ENCODE measurements at regions not wholly inside any gene's neighbourhood (a gene's known extent, or its start where the extent isn't known, plus 50 kb on each side); places are given as distances from the start of the nearest gene placed in this dataset.
"Not testable (repeated sequence)": the region's sequence is repeated elsewhere in the genome, so short reads cannot be mapped to it uniquely, and the experiment has no call there.

DNA sequence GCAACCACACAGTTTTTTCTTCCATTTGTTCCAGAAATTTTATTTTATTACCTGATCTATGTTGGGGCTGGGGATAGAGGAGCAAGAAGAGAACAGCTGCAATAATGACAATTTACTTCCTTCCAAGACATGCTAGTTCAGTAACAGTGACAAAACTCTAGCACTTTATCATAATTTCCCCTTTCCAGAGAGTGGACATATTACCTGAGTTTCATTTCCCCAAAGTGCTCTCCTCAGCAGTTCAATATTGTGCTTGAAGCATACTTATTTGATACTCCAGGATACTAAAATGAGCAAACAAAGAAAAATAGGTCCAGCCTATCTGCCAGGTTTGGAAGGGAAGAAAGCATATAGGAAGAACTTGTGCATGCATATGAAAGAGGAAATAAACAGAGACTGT, 157.7 kb downstream of the ID4 start:
- Mint-ChIP-seq H3K27me3 (peaks cover 13% of the 10 kb centered on the region), H3K27ac (no peak overlapping the region), H3K4me3 (no peak overlapping the region), H3K4me1 (no peaks in the 10 kb centered on the region), H3K9me3 (peaks cover 4% of the 10 kb centered on the region), H3K36me3 (ENCODE audit: low read depth) (no peaks in the 10 kb centered on the region)
- no peak for ATAC-seq (replicated peaks)

DNA sequence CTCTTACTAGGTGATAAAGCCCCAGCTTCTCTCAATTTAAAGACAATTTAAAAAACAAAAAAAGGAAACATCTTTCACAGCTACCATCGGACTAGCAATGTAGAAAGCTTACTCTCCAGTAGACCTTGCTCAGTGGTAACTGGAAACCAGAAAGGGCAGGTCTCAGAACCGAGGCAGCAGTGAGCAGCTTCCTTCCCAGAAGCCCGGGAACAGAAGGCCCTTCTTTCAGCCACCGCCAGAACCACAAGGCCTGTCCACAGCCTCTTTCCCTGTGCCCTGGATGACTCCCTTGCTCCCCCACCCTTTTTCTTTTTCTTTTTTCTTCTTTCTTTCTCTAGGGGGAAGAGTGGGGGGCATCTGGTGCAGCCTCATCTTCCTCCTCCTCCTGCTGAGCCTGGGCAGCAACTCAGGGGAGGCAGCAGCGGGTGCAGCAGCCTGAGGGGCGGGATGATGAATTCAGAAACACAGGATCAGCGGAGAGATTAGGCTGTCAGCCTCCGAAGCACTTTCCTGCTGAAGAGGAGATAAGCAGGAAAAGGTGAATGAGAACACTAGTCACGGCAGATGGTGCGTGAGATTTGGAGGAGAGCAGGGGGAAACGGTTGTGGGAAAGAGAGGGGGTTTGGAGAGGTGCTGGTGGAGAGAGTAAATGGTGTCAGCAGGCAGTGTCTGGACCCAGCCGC, 158.5 kb downstream of the ID4 start:
- no peak for ATAC-seq (replicated peaks)
- Mint-ChIP-seq H3K27ac (no peak overlapping the region), H3K36me3 (ENCODE audit: low read depth) (no peaks in the 10 kb centered on the region), H3K4me1 (no peaks in the 10 kb centered on the region), H3K4me3 (no peak overlapping the region), H3K27me3 (peaks cover 13% of the 10 kb centered on the region), H3K9me3 (peaks cover 6% of the 10 kb centered on the region)

DNA sequence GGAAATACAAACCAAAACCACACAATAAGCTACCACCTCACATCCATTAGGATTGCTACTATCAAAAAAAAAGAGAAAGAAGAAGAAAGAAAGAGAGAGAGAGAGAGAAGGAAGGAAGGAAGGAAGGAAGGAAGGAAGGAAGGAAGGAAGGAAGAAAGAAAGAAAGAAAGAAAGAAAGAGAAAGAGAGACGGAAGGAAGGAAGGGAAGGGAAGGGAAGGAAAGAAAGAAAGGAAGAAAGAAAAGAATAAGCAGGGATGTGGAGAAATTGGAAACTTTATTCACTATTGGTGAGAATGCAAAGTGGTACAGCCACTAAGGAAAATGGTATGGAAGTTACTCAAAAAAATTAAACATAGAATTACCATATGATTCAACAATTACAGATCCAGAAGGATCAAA, 159.9 kb downstream of the ID4 start:
- H3K4me3 Mint-ChIP-seq = no peak overlapping the region
- H3K27me3 Mint-ChIP-seq = peaks cover 11% of the 10 kb centered on the region
- no peak overlapping the region for H3K27ac Mint-ChIP-seq
- no peaks in the 10 kb centered on the region for H3K4me1 Mint-ChIP-seq
- no peak for ATAC-seq (replicated peaks)
- no peaks in the 10 kb centered on the region for H3K36me3 Mint-ChIP-seq (ENCODE audit: low read depth)
- H3K9me3 Mint-ChIP-seq = peaks cover 6% of the 10 kb centered on the region

DNA sequence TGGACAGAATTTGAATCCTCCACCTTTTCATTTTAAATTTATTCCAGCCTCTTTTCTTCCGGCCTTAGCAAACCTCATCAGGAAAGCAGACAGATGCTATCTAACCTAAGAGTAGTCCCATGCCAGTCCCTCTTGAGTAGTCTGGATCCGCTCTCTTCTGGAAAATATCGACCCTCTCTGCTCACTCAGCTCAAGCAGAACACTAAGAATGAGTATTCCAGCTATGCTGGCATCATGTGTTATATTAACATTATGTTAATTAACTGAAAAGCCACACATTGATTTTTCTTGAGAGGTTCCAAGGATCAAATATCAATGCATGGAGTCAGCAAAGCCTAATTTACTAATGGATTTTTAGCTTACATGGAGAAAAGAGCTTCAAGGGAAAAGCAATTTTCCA, 161.4 kb downstream of the ID4 start:
- Mint-ChIP-seq H3K4me1 (no peaks in the 10 kb centered on the region), H3K4me3 (no peak overlapping the region), H3K36me3 (ENCODE audit: low read depth) (no peaks in the 10 kb centered on the region), H3K27ac (no peak overlapping the region), H3K9me3 (peaks cover 6% of the 10 kb centered on the region), H3K27me3 (peaks cover 6% of the 10 kb centered on the region)
- no peak for ATAC-seq (replicated peaks)

DNA sequence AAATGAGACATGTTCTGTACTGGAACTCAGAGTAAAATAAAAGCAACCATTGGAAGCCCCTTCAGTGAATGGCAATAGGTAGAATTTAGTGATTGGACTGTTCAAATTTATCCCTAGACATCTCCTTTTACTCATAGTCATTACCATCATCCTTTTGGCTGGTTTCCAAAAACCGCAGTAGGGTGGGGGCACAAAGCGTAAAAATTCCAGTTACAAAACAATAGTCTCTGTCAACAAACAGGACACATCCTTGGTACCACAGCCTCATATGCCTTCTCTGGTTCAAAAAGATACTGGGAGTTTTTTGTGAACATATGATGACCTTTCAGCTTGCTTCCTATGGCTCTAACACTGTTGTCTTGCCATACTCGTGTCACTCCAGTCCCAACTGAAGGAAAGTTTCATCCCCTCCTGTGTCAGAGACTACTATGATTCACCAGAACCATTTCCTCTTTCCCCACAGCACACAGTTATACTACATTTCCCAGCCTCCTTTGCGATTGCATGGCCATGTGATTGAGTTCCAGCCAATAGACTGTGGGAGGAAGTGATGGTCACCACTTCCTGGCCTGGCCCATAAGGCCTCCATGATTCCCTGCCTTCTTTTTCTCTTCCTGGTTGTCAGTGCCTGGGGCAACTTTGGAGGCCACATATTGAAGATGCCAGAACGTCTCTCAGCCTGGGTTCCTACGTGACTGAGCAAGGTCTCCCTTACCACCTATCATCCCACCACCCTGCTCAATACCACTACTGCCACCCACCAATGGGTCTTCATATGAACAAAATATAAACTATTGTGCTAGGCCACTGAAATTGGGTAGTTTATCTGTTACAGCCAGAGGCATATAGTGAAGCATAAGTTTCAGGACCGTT, 162.4 kb downstream of the ID4 start:
- no peak overlapping the region for H3K4me3 Mint-ChIP-seq

DNA sequence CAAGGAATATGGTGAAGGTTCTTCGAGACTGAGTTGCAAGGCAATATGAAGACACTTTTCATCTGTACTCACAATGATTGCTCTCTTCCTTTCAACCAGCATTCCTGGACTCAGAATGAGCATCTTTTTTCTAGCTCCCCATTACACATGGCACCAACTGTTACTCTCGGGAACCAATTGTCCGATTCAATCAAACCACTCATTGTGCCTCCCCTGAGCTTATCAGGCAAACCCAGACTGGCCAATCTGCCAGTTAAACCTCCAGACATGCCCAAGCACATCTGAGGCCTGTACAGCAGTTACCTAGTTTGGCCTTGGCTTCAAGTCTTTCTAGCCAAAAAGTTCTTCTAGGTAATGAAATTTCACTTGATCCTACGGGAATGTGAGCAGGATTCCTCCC, 164.1 kb downstream of the ID4 start:
- H3K27ac Mint-ChIP-seq = no peak overlapping the region
- no peaks in the 10 kb centered on the region for H3K36me3 Mint-ChIP-seq (ENCODE audit: low read depth)
- H3K4me1 Mint-ChIP-seq = no peaks in the 10 kb centered on the region
- peaks cover 7% of the 10 kb centered on the region for H3K27me3 Mint-ChIP-seq
- no peak overlapping the region for H3K4me3 Mint-ChIP-seq
- no peak for ATAC-seq (replicated peaks)
- H3K9me3 Mint-ChIP-seq = peaks cover 6% of the 10 kb centered on the region

More for the DNA sequence above, 162.4 kb downstream of the ID4 start:
- Mint-ChIP-seq H3K9me3 (peaks cover 6% of the 10 kb centered on the region), H3K27ac (no peak overlapping the region), H3K36me3 (ENCODE audit: low read depth) (no peaks in the 10 kb centered on the region), H3K27me3 (peaks cover 6% of the 10 kb centered on the region), H3K4me1 (no peaks in the 10 kb centered on the region)
- peak; percentile 98 for ATAC-seq (replicated peaks)

DNA sequence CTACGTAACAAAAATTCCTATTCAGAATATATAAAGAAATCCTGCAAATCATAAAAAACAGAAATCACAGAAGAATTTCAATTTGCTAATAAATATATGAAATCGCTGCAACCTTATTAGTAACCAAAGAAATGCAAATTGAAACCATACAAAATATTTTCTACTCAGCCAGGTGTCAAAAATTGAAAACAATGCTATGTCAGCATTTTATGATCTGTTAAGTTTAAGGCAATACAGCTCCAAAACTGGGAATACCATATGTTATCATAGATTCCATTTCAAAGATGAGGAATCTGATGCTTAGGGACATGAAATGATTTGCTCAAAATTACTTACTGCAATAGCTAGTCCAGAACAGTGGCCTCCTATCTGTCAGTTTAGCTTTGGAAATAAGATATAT, 168.9 kb downstream of the ID4 start:
- Mint-ChIP-seq H3K4me1 (no peaks in the 10 kb centered on the region), H3K36me3 (ENCODE audit: low read depth) (no peaks in the 10 kb centered on the region), H3K9me3 (no peaks in the 10 kb centered on the region), H3K27ac (no peak overlapping the region), H3K27me3 (peaks cover 19% of the 10 kb centered on the region), H3K4me3 (no peak overlapping the region)
- no peak for ATAC-seq (replicated peaks)

DNA sequence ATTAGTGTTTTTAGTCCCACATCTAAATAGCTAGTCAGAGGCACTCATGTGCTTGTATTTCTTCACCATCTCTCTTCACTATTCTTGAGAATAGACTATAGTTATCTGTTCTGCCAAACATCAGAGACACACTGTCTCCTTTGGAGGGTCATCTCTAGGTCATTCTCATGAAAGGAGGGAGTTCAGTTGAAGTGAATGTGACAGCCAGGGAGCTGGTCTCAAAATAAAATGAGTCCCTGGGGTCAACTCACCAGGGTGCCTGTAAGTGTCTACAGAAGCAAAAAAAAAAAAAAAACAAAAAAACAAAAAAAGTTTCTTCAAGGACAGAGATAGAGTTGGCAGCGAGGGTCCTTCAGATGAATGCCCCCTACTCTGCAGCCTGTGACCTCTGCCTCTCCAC, 171.0 kb downstream of the ID4 start:
- no peak for ATAC-seq (replicated peaks)
- Mint-ChIP-seq H3K4me1 (no peaks in the 10 kb centered on the region), H3K36me3 (ENCODE audit: low read depth) (no peaks in the 10 kb centered on the region), H3K4me3 (no peak overlapping the region), H3K27ac (no peak overlapping the region), H3K9me3 (no peaks in the 10 kb centered on the region), H3K27me3 (peaks cover 27% of the 10 kb centered on the region)

DNA sequence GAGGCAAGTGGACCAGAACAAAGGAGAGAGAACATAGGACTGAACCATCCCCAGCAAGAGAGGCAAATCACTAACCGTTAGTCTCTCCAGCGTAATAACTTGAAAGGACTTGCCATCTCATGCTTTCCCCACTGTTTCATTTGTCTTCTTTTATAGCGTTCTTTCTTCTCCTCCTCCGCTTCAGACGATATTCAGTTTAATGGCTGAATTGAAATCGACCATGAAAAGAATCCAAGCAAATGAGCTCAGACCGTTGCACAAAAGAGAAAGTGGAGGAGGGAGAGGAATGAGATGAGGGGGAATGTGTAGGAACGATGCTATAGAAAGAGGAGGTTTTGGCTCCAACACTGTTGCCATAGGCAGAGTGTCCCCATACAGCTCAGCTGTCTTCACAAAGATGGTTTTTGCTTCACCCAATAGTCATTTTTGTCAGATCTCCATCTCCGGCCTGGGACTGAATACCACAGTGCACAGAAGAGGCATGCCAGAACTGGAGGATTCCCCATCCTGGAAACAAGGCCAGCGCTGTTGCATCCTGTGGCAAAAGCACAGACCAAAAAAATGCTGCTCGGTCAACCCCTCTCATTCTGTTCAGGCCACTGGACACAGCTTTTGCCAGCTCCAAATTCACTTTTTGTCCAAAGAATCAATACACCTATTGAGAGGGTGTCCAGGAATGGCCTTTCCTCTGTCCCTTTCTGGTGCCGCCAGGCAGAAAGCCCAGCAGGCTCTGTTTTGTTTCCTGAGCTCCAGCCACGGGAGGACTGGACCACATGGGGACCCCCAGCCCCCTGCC, 176.1 kb downstream of the ID4 start:
- H3K4me1 Mint-ChIP-seq = no peaks in the 10 kb centered on the region
- ATAC-seq (replicated peaks) = no peak
- H3K9me3 Mint-ChIP-seq = no peaks in the 10 kb centered on the region
- H3K27me3 Mint-ChIP-seq = peaks cover 19% of the 10 kb centered on the region
- no peak overlapping the region for H3K4me3 Mint-ChIP-seq
- no peak overlapping the region for H3K27ac Mint-ChIP-seq
- no peaks in the 10 kb centered on the region for H3K36me3 Mint-ChIP-seq (ENCODE audit: low read depth)

DNA sequence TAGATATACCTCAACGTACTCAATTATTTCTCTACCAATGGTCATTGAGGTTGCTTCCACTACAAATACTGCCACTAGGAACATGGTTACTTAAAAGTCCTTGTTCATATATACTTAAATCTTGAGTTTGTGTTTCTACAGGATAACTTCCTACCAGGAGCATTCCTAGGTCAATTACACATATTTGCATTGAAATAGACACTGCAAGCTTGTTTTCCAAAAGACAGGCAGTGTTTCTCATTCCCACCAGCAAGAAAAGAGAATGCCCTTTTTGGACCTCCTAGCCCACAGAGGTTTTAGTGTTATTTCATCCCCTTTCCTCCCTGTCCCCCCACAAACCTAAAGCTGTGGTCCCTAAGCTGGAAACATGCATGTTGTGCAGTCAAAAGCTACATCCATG, 177.3 kb downstream of the ID4 start:
- no peaks in the 10 kb centered on the region for H3K36me3 Mint-ChIP-seq (ENCODE audit: low read depth)
- H3K4me3 Mint-ChIP-seq = no peak overlapping the region

DNA sequence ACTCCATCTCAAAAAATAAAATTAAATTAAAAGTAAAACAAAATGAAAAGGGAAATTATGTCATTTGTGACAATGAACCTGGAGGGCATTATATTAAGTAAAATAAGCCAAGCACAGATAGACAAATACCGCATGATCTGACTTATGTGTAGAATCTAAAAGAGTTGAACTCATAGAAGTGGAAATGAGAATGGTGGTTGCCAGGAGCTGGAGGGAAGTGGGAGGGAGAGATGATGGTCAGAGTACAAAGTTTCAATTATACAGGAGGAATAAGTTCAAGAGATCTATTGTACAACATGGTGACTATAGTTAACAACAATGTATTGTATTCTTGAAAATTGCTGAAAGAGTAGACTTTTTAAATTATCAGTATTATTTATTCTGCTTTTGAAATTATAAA, 183.4 kb downstream of the ID4 start:
- Mint-ChIP-seq H3K9me3 (no peaks in the 10 kb centered on the region), H3K27me3 (peaks cover 6% of the 10 kb centered on the region), H3K4me3 (no peak overlapping the region), H3K4me1 (peaks cover 12% of the 10 kb centered on the region), H3K36me3 (ENCODE audit: low read depth) (no peaks in the 10 kb centered on the region), H3K27ac (no peak overlapping the region)
- no peak for ATAC-seq (replicated peaks)

More for the DNA sequence above, 177.3 kb downstream of the ID4 start:
- Mint-ChIP-seq H3K27me3 (peaks cover 17% of the 10 kb centered on the region), H3K27ac (no peak overlapping the region), H3K9me3 (no peaks in the 10 kb centered on the region), H3K4me1 (no peaks in the 10 kb centered on the region)
- no peak for ATAC-seq (replicated peaks)

DNA sequence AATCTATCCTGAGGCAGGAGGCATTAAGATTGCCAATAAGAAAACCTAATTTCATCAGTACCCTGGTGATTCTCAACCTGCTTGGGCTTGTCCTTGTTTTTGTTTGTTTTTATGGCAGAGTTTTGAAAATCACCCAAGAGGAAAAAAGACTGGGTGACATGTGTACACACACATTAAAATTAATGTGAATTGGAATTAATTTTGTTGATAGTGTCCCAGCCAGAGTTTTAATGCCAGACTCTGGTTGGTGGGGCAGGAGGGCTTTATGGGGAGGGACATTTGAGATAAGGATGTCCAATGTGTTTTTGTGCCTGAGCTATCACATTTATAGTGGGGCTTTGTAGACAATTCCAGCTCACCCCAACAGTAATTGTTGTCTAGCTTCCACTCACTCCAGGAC, 184.6 kb downstream of the ID4 start:
- Mint-ChIP-seq H3K4me1 (peaks cover 12% of the 10 kb centered on the region), H3K27ac (no peak overlapping the region), H3K9me3 (no peaks in the 10 kb centered on the region), H3K27me3 (peaks cover 10% of the 10 kb centered on the region), H3K4me3 (no peak overlapping the region), H3K36me3 (ENCODE audit: low read depth) (no peaks in the 10 kb centered on the region)
- ATAC-seq (replicated peaks) = no peak

DNA sequence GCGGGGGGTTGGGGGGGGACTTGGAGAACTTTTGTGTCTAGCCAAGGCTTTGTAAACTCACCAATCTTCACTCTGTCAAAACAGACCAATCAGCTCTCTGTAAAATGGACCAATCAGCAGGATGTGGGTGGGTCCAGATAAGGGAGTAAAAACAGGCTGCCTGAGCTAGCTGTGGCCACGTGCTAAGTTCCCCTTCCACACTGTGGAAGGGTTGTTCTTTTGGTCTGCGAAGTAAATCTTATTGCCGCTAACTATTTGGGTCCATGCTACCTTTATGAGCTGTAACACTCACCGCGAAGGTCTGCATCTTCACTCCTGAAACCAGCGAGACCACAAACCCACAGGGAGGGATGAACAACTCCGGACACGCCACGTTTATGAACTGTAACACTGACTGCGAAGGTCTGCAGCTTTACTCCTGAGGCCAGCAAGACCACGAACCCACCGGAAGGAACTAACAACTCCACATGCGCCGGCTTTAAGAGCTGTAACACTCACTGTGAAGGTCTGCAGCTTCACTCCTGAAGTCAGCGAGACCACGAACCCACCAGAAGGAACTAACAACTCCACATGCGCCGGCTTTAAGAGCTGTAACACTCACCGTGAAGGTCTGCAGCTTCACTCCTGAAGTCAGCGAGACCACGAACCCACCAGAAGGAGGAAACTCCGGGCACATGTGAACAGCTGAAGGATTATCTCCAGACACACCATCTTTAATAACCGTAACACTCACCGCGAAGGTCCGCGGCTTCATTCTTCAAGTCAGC, 186.6 kb downstream of the ID4 start:
- peak overlapping the region; percentile 76 for H3K4me3 Mint-ChIP-seq
- peak; percentile 85 for ATAC-seq (replicated peaks)
- not testable (repeated sequence) for H3K9me3 Mint-ChIP-seq; H3K36me3 Mint-ChIP-seq (ENCODE audit: low read depth)
- peaks cover 12% of the 10 kb centered on the region for H3K4me1 Mint-ChIP-seq
- H3K27me3 Mint-ChIP-seq = peaks cover 23% of the 10 kb centered on the region
- peak overlapping the region; percentile 42 for H3K27ac Mint-ChIP-seq

DNA sequence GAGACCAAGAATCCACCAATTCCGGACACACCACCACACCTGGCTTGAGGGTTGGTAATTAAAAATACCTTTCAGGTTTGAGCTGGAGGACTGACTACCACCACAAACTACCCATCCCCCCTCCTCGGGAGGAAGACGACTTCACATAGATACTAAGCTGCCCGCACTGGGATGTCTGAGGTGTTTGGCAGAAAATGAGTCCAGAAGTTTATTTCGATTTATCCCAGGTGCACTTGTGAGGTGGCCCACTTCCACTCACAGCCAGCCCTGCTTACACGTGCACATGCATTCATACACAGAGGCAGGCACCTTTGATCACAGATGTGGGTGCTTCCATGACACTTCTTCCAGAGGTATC, 187.1 kb downstream of the ID4 start:
- H3K27ac Mint-ChIP-seq = no peak overlapping the region
- H3K36me3 Mint-ChIP-seq (ENCODE audit: low read depth) = no peaks in the 10 kb centered on the region
- no peak for ATAC-seq (replicated peaks)
- peaks cover 23% of the 10 kb centered on the region for H3K27me3 Mint-ChIP-seq
- H3K4me3 Mint-ChIP-seq = peak overlapping the region; percentile 76
- H3K4me1 Mint-ChIP-seq = peaks cover 12% of the 10 kb centered on the region
- no peaks in the 10 kb centered on the region for H3K9me3 Mint-ChIP-seq

Measured in activated T-helper 17 cell treated with anti-CD3 and anti-CD28 coated beads, Interleukin-2, amount 50 U/mL, for 72 hours (primary cell).